Osteoblast (primary cell): ENCODE measurements at regions not wholly inside any gene's neighbourhood (a gene's known extent, or its start where the extent isn't known, plus 50 kb on each side); places are given as distances from the start of the nearest gene placed in this dataset.

Experiments
- DNase-seq: peaks from one replicate; pipeline ENCODE4 v3.0.0; 2011; ENCODE audit warnings: low spot score, mixed read lengths; ENCODE audit not compliant: insufficient read length; ENCODE audit errors: missing footprints
- H2AFZ ChIP-seq: 2 replicates; pipeline ENCODE4 v1.6.0; 2011; ENCODE audit warnings: mild to moderate bottlenecking, low read length
- H3K27ac ChIP-seq: 2 replicates; pipeline ENCODE4 v1.5.1; 2011; ENCODE audit warnings: mild to moderate bottlenecking, low read depth, low read length, moderate library complexity
- H3K27me3 ChIP-seq: 2 replicates; pipeline ENCODE4 v1.6.0; 2012; ENCODE audit warnings: mild to moderate bottlenecking, control low read depth, inconsistent platforms, low read length, moderate library complexity; ENCODE audit not compliant: insufficient read depth
- H3K36me3 ChIP-seq: 2 replicates; pipeline ENCODE4 v1.5.1; 2011; ENCODE audit warnings: mild to moderate bottlenecking, low read length, control low read depth, moderate library complexity; ENCODE audit not compliant: insufficient read depth
- H3K4me1 ChIP-seq: 2 replicates; pipeline ENCODE4 v1.5.1; 2011; ENCODE audit warnings: mild to moderate bottlenecking, low read length, control low read depth, moderate library complexity; ENCODE audit not compliant: insufficient read depth
- H3K4me2 ChIP-seq: 2 replicates; pipeline ENCODE4 v1.6.0; 2011; ENCODE audit warnings: mild to moderate bottlenecking, low read length; ENCODE audit not compliant: insufficient read depth
- H3K4me3 ChIP-seq: fragments of 200-600 bp; sonication (generic); 3 replicates; pipeline ENCODE4 v1.5.1; 2012; ENCODE audit warnings: mild to moderate bottlenecking, low read length, inconsistent platforms; ENCODE audit not compliant: insufficient read depth
- H3K79me2 ChIP-seq: 2 replicates; pipeline ENCODE4 v1.6.0; 2012; ENCODE audit warnings: mild to moderate bottlenecking, low read length, control low read depth, inconsistent platforms; ENCODE audit not compliant: insufficient read depth
- H3K9me3 ChIP-seq: 2 replicates; pipeline ENCODE4 v1.5.1; 2011; ENCODE audit warnings: low read depth, low read length, control low read depth
- H4K20me1 ChIP-seq: 2 replicates; pipeline ENCODE4 v1.6.0; 2012; ENCODE audit warnings: mild to moderate bottlenecking, low read length, control low read depth; ENCODE audit not compliant: insufficient read depth
- TF ChIP-seq, protein P1 (sequence below): IDR thresholded peaks from 2 replicates; pipeline ENCODE4 v1.5.1; 2011; ENCODE audit warnings: mild to moderate bottlenecking, low read depth, low read length, moderate library complexity; ENCODE audit errors: extremely low read depth

DNA sequence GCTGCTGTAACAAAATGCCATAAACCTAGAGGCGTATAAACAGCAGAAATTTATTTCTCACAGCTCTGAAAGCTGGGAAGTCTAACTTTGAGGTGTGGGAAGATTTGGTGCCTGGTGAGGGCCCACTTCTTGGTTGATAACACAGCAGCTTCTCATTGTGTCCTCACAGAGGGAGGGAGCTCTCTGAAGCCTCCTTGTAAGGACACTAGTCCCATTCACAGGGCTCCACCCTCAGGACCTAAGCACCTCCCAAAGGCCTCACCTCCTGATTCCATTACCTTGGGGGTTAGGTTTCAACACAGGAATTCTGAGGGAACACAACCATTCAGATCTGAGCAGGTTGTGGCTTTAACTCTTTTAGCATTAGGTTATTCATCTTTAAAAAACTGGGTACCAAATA, 380.3 kb upstream of the ATP10A start:
- TF ChIP-seq, protein P1, sequence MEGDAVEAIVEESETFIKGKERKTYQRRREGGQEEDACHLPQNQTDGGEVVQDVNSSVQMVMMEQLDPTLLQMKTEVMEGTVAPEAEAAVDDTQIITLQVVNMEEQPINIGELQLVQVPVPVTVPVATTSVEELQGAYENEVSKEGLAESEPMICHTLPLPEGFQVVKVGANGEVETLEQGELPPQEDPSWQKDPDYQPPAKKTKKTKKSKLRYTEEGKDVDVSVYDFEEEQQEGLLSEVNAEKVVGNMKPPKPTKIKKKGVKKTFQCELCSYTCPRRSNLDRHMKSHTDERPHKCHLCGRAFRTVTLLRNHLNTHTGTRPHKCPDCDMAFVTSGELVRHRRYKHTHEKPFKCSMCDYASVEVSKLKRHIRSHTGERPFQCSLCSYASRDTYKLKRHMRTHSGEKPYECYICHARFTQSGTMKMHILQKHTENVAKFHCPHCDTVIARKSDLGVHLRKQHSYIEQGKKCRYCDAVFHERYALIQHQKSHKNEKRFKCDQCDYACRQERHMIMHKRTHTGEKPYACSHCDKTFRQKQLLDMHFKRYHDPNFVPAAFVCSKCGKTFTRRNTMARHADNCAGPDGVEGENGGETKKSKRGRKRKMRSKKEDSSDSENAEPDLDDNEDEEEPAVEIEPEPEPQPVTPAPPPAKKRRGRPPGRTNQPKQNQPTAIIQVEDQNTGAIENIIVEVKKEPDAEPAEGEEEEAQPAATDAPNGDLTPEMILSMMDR: no peak
- Histone ChIP-seq H3K36me3 (no peaks in the 10 kb centered on the region), H3K79me2 (no peaks in the 10 kb centered on the region), H2AFZ (no peak overlapping the region), H3K27ac (no peak overlapping the region), H3K4me2 (no peak overlapping the region), H4K20me1 (no peaks in the 10 kb centered on the region), H3K4me3 (no peak overlapping the region), H3K4me1 (no peaks in the 10 kb centered on the region), H3K9me3 (no peaks in the 10 kb centered on the region), H3K27me3 (no peaks in the 10 kb centered on the region)
- no peak for DNase-seq

DNA sequence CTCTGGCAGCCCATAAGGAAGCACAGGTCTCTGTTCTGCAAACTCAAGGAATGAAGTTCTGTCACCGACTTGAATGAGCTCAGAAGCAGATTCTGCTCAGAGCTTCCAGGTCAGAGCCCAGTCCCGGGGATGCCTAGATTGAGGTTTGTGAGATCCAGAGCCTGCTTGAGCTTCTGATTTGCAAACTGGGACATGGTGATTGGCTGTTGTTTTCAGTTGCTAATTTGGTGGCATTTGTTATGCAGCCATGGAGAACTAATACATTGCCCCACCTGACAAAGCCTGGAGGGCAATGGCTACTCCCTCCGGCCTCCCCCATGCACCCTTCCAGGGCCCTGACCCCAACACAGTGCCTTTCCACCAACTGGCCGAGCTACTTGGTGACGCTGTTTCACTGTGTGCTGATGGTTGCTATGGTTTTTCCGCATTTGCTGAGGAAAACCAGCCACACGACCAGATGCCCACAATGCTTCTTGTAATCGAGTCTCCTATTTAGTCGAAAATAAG, 379.5 kb upstream of the ATP10A start:
- Histone ChIP-seq H3K4me2 (no peak overlapping the region), H3K9me3 (no peaks in the 10 kb centered on the region), H3K27me3 (no peaks in the 10 kb centered on the region), H3K79me2 (no peaks in the 10 kb centered on the region), H4K20me1 (no peaks in the 10 kb centered on the region), H3K27ac (no peak overlapping the region), H3K36me3 (no peaks in the 10 kb centered on the region), H2AFZ (no peak overlapping the region), H3K4me3 (no peak overlapping the region), H3K4me1 (no peaks in the 10 kb centered on the region)
- DNase-seq: no peak
- TF ChIP-seq, protein P1: no peak

DNA sequence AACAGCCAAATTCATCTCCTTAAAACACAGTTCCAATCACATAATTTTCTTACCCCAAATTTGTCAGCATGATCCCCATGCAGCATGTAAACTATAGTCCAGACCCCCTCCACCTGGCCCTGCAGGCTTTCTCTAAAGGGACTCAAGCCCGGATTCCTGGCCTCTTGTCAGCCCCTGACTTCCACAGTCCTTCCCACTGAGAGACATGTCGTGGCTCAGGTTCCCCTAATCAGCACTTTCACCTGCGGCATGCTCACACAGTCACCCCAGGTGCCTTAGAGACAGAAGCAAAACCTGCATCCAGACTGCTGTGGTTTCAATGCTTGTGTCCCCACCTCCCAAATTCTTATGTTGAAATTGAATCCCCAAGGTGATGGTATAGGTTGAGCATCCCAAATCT, 372.7 kb upstream of the ATP10A start:
- H3K36me3 ChIP-seq: no peaks in the 10 kb centered on the region
- H2AFZ ChIP-seq: no peak overlapping the region
- no peaks in the 10 kb centered on the region for H3K4me1 ChIP-seq
- no peak overlapping the region for H3K4me3 ChIP-seq
- H3K9me3 ChIP-seq: no peaks in the 10 kb centered on the region
- no peak overlapping the region for H3K4me2 ChIP-seq
- DNase-seq: no peak
- TF ChIP-seq, protein P1: no peak
- H3K79me2 ChIP-seq: no peaks in the 10 kb centered on the region
- no peaks in the 10 kb centered on the region for H4K20me1 ChIP-seq
- no peak overlapping the region for H3K27ac ChIP-seq
- no peaks in the 10 kb centered on the region for H3K27me3 ChIP-seq

DNA sequence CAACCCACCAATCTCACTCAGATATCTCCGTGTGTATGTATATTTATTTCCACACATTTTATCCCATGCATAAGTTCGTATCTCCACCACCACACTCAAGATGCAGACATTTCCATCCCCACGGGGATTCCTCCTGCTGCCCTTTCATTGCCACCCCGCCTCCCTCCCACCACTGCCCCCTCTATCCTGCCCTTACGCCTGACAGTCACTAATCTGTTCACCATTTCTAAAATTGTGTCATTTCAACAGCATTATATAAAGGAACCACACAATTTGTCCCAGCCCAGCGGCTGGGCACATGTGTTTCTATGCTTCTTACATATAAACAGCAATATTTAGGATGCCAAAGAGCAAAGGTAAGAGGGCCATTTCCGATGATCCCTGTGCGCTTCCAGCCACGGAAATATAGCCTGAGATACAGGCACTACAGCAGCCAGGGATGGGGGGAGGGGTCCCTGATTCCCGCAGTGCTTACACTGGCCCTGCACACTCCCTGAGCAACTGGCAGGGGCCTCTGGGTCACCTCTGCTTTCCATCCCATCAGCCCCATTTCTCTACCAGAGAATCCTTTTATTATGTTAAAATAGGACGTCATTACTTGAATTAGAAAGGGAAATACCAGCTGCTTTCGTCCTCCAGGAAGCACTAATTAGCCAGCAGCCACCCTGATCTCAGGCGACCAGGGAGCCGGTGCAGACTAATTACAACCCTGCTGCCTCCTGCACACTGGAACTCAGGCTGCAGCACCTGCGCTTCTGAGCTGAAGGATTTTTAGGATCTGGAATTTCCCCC, 372.0 kb upstream of the ATP10A start:
- Histone ChIP-seq H2AFZ (no peak overlapping the region), H3K9me3 (no peaks in the 10 kb centered on the region), H3K36me3 (no peaks in the 10 kb centered on the region), H3K27me3 (no peaks in the 10 kb centered on the region), H3K27ac (no peak overlapping the region), H3K4me1 (no peaks in the 10 kb centered on the region), H3K79me2 (no peaks in the 10 kb centered on the region), H3K4me2 (no peak overlapping the region), H4K20me1 (no peaks in the 10 kb centered on the region), H3K4me3 (no peak overlapping the region)
- no peak for DNase-seq
- TF ChIP-seq, protein P1: no peak
